Activated CD4-positive, alpha-beta T cell treated with anti-CD3 and anti-CD28 coated beads for 48 hours (primary cell): ENCODE measurements at regions not wholly inside any gene's neighbourhood (a gene's known extent, or its start where the extent isn't known, plus 50 kb on each side); places are given as distances from the start of the nearest gene placed in this dataset.

Source experiments
- DNase-seq: peaks from one replicate; pipeline ENCODE4 v3.0.0-alpha.2; 2020

DNA sequence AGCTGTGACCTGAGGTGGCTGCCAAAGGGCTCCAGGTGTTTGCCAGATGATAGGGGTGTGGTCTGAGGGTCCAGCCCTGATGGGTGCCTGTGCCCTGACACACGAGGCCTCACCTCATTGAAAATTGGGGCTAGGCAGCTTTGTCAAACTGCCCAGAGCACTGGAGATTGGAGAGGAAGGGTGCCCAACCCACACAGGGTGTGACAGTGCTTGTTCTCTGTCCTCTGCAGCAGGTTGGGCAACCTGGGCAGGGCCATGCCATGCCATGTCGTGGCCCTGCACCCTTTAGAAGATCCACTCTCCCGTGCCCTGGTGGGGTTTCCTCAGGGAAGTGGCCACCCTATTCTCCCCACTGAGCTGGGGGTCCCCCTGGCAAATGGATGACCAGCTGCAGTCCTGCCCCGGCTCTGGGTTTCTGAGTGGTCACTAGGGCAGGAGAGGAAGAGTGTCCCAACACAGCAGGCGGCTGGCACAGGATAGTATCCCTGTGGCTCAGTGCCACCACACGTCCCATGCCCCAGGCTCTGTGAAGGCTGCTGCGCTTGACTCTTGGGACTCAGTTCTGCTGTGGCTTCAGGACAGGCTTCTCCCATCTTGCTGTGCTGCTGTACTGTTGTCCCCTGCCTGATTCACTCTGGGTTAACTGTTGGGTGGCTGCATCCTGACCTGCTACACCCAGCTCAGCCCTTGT is 100.8 kb upstream of the PITX1 start:
- DNase-seq, result no peak

DNA sequence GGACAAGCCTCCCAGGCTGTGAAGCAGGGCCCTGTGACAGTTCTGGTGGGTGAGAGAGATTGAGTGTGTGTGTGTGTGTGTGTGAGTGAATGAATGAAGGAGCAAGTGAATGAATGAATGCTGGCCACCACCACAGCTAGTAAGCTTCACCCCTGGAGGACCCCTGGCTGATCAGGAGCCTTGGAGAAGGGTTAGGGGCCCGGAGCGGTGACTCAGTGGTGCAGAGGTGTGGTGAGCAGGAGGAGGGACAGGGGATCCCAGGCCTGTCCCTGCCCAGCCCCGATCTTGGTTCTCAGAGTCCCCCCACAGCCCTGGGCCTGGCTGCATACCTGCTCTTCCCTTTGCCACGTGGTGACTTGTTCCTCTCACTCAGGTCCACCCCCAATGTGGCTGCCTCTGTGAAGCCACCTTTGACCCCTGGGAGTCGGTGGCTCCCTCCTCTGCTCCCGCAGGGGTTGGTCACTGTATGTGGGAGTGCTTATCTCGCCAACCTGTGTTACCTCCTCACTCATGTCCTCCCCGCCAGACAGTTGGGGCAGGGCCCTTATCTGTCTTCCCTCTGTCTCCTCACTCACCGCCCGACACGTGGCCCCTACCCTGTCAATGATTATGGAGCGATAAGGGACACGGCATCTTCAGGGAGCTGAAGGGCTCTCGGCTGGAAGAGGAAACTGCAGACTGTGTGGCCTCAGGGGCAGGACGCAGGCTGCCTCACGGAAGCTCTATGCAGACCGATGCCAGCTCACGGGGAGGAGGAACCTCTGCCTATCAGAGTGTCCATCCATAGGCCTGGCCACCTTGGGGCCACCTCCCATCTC is 99.9 kb upstream of the PITX1 start:
- no peak for DNase-seq

DNA sequence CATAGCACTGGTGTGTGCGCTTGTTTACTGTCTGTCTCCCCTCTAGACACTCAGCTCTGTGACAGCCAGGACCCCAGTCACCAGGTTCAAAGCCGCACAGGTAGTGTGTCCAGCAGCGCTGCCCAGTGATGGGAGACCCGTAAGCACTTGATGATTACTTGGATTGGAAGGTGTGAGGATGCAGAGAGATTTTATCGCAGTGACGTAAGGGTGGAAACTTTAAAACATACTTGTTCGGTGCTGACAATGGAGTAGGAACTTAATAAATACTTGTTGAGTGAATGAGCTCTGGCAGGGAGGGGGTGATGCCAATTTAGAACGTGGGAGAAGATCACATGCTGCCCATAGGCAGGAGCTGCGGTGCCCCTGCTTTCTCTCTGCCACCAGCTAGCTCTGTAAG is 99.2 kb upstream of the PITX1 start:
- no peak for DNase-seq

DNA sequence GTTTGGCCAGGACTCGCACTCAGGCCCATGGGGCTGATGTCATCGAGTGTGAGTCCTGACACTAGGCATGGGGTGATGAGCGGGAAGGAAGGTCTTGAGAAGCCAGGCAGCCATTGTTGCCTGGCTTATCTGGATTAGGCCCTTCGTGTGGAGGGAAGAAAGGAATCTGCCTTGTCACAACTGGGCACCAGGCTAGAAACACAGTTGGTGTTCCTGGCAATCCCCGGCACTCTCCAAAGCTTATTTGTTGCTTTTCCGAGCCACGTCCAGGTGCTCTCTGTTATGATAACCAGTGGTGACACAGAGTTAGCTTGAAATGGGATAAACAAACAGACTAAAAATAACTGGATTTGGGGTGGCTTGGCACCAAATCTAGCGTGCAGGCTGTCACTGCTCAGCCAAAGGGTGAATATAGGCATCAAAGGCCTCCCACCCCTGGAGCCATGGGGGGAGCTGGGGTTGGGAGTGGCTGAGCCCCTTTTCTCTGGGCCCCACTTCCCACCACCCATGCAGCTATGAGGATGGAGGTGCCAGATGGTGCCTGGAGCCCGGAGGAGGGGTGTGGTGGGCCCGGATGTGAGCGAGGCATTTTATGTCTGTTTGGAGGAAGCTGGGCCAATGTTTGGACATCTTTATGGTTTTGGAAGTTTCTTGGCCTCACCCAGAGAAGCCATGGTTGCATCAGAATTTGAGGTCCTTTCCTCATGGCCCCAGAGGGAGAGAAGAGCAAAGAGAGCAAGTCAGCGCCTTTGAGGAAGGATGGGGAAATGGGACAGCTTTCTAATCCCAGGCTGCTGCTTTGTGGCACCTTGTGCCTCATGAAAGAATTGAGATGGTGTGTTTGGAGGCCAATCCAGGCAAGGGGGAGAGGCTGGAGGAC is 98.0 kb upstream of the PITX1 start:
- DNase-seq, result no peak

DNA sequence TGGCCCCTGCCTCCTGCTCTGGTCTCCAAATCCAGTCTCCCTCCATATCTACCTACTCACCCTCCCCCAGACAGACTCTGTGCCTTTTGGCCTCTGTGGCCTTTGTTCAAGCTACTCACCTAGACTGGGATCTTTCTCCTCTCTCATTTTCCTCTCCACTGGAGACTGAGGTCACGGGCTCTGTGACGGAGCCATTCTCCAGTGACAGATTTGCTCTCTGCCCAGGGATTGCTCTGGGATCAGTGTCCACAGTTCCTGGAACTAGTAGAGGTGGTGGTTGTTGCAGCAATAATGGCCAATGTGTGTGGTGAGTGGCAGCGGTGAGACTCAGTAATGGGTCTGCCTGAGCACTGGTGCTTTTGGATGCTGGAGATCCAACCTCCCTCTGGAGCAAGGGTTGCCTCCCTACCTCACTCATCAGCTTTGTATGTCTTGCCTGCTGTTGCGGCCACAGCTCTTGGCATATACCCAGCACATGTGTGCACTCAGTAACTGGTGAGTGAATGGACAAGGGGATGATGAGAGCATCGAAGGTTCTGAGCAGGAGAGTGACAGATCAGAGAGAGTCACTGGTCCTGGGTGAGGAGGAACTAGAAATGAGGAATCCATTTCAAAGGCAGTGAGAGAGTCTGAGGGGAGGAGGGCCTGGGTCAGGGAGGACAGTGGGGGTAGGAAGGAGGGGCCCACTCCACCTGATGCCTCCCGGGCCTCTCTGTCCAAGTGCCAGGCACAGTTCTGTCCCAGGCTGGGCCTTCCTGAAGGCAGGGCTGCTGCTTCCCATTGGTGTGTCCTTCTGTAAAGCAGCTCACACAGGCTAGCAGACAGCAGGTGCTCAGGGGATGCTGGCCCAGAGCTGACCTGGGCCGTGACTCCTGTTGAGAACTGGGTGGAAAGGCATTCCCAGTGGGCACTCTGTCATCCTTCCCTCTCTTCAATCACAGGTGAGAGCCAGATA is 96.5 kb upstream of the PITX1 start:
- no peak for DNase-seq

DNA sequence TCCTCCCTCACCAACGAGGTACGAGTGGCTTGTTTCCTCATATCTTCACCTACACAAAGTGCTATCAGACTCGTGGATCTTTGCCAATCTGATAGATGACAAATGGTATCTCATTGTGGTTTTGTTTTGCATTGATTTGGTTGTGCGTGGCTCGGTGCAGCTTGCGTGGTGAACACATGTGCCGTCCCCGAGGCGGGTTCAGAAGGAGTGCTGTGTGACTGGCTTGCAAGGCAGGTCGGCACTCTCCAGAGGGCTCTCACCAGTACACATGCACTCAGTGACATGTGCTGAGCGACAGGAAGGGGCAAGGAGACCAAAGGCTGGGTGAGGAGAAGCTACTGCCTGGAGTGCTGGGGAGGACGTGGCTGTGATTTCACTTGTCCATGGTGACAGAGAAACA is 95.3 kb upstream of the PITX1 start:
- peak; percentile 39 for DNase-seq

DNA sequence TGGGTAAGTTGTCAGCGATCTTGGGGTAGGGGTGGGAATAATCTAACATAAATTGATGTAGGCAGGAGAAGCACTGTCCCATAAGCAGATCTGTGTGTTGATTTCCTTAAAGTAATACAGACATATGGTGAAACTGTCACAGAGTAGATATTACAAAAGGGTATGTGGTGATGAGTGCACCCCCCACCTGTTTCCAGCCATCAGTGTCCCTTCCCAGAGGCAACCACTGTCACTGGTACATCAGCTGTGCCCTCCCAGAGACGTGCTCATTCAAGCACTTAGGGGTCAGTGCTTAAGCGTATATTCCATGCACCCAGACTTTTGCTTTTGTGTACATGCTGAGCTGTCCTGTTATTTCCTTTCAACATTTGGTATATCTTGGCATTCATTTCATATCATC is 94.3 kb upstream of the PITX1 start:
- no peak for DNase-seq

DNA sequence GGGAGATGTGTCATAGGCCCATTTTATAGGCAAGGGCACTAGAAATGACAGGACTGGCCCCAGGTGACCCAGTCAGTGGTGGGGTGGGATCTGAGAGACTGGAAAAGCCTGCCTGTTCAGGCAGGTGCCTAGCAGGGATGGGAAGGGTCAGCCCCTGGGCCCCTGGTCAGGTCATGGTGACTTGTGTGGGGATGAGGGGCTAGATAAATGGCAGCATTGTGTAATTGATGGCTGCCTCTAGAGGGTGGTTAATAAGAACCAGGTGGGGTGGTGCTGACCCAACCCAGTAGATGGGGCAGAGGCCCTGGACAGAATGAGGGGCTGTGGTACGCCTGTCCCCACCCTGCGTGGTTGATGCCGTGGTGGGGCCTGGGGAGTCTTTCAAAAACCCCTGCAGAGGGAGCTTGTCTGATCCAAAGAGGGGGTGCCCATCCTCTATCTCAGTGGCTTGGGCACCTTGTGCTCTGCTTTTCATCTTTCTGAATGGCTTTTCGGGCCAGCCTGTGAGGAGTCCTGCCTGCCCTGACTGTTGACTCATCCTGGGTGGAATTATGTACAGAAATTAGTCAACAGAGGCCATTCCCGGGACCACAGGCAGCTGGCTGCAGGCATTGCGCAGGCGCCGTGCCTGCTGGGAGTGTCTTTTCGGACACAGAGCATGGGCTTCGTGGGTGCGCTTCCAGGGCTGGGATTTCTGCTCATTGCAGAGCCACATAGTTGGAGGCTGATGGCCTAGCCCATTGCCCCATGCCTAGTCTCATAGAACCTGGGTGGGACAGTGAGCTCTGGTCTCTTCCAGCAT is 93.6 kb upstream of the PITX1 start:
- no peak for DNase-seq

DNA sequence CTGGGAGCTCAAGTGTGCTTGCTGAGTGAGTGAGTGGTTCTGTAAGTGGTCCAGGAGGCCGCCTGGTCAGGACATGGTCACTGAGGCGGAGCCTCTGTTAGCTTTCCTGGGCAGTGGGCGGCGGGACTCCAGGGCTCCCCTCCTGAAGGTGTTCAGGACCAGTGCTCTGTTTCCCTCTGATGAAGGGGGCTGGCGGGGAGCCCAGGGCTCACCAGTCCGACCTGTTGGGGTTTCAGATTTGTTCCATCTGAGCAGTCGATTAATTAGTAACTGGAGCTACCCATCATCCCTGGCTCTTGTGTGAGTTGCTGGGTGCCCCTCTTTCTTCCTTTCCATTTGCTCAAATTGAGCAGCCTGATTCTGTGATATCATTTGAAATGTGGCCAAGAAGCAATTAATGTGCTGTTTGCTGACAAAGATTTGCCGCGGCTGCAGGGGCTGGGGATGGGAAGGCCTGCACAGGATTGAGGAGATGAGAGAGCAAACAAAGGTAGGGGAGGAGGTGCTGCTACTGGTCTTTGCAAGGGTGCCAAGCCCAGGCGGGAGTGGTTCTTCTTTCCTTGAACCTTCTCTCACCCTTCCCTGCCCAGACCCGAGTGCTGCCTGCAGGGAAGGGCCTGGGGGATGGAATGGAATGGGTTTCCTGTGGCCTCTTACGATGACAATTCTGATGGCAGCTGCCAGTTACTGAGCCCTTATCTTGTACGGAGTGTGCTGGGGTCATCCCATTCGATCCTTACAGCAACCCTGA is 92.8 kb upstream of the PITX1 start:
- no peak for DNase-seq

DNA sequence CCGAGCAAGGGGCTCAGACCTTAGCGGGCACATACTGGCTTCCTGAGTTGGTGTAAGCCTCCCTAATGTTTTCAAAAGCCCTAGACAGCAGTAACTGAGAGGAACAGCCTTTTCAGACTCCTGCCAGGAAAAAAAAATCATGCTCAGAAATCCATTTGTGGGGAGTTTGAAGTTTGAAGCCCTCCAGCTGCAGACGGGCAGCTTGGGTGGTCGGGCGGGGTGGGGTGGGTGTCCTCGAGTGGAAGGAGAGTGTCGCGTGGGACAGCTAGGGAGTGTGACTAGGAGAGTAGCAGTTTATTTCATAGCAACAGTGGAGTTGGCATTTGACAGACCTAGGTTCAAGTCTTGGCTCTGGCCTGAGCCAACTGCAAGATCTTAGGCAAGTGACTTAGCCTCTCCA is 90.7 kb upstream of the PITX1 start:
- no peak for DNase-seq

DNA sequence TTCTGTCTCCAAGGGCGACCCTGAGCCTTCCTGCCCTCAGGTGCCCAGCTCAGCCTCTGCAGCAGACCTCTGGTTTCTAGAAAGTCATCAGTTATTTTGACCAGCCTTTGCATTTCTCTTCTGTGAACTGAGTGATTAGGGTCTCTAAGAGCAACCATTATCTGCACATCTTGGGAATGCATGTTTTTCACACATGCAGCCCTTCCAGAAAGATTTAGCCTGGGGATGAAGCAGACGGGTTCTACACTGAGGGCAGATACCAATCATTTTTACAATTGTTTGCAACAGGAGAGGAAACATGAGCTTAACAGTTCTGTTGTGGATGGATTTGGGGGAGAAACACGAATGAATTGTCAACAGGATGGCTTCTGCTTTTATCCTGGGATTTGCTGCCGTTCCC is 90.1 kb upstream of the PITX1 start:
- no peak for DNase-seq

DNA sequence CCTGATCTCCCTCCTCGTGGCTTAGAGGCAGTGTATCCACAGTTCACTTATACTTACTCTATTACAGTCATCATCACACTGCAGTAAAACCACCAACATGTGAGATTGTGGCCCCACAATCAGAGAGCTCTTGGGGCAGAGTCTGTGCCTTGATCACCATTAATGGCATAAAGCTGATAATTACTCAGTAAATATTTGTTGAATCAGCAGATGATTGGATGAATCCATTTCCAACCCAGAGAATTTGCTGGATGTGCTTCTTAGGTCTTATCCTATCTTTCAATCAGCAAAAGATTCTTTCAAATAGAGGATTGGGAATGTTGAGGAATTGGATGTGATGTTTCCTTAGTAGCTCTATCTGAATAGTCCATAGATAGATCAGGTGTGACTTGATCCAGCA is 88.8 kb upstream of the PITX1 start:
- DNase-seq, result no peak

DNA sequence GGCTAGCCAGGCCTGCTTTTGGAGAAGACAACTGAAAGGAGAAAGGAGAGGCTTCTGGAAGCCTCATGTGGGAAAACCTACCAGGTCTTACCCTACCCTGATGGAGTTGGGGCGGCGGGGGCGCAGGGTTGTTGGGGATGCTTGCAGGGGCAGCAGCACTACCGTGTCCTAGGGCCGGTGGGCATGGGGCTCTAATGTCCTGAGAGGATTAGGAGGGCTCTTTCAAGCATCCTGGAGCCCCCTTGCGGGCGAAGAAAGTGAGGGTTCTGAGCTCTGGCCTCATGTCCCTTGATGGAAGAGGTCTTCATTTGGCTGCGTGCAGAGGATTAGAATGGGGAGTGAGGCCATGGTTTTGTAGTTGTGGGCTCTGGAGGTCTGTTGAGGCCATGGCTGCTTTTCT is 86.9 kb upstream of the PITX1 start:
- no peak for DNase-seq

DNA sequence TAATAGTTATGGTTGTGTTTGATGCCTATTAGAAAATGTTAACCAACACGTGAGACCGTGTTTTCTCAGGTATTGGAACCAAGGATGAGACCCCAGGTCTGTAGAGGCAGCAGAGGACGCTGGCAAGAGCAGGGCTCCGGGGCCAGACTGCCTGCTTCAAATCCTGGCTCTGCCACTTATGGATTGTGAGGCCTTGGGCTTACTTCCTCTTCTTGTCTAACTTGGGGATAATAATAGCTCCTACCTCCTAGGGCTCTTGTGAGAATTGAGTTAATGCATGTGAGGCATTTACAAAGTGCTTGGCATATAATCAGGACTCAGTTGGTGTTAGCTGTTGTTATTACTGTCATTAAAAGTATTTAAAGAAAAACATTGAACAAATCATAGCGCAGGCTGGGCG is 85.5 kb upstream of the PITX1 start:
- DNase-seq, result no peak

DNA sequence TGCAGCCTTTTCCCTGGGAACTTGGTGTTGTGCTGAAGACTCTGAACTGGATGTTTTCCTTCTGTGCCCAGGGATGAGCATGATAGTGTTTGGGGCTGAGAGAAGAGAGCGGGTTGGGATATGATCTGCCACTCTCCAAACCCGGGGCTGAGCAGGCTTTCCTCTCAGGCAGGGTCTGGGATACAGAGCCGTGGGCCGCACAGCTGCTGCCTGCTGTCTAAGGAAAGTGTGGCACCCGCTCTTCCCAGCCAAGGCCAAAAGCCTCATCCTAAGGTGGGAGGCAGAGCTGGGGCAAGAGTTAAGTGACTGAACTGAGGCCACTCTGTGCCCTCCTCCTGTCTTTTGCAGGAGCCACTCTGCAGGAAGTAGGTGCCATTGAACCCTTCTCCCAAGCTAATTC is 83.6 kb upstream of the PITX1 start:
- DNase-seq, result no peak

DNA sequence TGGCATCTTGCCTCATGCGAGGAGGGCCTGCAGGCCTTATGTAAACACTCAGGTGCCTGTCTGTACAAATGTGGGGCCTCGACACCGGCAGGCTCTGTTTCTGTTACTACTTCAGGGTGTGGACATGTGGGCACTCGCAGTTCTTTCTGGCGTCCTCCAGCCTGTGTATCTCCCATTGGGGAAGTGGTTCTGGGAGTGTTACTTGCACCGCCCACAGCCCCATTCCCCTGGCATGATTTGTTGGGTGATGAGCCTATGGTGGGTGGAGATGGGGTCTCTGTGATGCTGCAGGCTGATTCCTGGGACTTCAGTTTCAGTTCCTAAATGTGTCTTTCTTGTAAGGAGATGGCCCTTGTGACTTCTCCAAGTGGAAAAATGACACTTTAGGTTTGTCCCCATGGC is 82.1 kb upstream of the PITX1 start:
- DNase-seq, result no peak

DNA sequence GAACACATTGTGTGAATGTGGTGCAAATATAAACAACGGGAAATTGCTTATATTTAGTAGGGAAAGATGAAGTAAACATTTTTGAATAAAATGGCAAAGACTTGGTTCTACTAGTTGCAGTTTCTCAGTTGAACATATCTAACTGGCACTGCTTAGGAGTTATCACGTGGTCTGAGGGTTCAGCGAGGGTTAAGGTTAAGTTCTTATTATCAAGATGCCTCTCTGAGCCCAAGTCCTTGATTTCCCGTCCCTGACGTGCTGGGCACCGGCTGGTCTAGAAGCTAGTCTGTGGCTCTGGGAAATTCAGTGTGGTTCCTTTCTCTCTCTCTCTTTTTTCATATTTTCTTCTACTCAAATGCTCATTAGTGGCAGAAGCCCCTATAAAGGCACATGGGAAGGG is 81.6 kb upstream of the PITX1 start:
- DNase-seq, result no peak

DNA sequence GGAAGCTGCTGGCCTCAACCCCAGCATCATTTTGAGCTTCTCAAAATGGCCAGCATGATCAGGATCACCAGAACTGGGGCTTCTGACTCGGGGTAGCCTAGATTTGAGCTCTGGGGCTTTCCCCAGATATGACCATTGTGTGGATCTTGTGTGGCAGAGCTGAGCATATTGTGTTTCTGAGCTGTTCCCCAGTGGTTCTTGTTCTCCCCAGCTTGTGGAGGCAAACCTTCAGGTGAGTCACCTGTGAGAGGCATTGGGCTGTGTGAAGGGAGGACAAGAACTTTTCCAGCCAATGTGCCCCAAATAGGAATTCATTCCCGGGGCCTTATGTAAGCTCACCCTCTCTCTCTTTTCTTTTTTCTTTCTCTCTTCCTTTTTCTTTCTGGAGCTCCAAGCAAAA is 80.7 kb upstream of the PITX1 start:
- DNase-seq, result no peak

DNA sequence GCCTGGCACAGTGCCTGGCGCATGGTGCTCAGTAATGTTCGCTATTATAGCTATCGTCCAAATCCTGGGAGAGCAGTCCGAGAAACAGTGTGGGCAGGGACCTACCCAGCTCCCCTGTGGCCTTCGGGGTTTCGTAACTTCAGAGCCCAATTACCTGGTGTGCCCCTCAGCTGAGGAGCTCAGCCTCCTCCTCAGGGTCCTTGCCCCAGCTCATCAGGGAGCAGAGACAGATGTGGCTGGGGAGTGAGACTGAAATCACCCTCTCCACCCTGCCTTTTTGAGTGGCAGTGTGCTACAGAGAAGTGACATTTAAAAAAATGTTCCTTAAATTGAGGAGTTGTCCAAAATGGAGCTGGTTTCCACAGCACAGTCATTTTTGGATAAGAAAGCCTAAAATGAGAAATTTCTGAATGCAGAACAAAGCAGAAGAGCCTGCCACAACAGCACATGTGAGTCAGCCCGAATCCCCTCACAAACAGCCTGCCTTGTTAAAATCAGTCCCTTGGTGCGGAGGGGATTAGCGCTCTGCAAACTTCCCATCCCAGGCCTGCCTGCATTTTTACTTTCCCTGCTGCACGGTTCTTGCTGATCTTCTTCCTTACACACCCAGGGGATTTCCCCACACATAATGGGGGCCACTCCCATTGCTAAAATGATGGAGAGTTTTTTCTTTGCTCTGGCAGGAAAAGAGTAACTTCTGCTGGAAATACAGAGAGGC is 78.1 kb upstream of the PITX1 start:
- no peak for DNase-seq
